ENCODE measurements at regions not wholly inside any gene's neighbourhood (a gene's known extent, or its start where the extent isn't known, plus 50 kb on each side); places are given as distances from the start of the nearest gene placed in this dataset.
"Not testable (repeated sequence)": the region's sequence is repeated elsewhere in the genome, so short reads cannot be mapped to it uniquely, and the experiment has no call there.

DNA sequence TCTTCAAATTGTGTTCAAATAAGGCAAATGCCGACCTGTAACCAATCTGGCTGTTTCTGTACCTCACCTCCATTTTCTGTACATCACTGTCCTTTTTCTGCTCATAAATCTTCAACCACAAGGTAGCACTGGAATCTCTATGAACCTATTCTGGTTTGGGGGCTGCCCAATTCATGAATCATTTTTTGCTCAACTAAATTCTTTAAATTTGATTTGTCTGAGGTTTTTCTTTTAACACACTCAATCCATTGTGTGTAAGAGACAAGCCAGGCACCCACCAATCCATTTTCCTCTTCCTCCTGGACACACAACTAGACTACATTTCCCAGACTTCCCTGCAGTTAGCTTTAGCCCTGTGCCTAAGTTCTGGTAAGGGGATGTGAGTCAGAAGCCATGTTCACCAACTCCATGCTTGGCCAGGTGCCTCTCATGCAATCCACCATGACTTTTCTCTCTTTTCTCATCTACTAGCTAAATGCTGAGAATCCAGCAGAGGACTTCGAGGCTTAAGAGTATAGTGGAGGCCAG is 193.2 kb upstream of the KLF3 start:
- Histone ChIP-seq H3K4me1 (ENCODE audit: low read depth, poor library complexity, severe bottlenecking) (no peaks in the 10 kb centered on the region), H3K4me3 (IDR thresholded peaks at IDR 0.05; ENCODE audit: insufficient read depth, low read depth, low read length) (no peak overlapping the region), H3K27ac (no peak overlapping the region), H2AFZ (ENCODE audit: low read depth) (no peak overlapping the region), H3K36me3 (ENCODE audit: insufficient read depth) (no peaks in the 10 kb centered on the region), H3K27me3 (ENCODE audit: insufficient read depth, low read depth) (no peaks in the 10 kb centered on the region), H3K9ac (no peak overlapping the region), H3K4me2 (no peak overlapping the region), H3K79me2 (ENCODE audit: insufficient read depth, low read depth) (no peaks in the 10 kb centered on the region), H4K20me1 (ENCODE audit: insufficient read depth) (no peaks in the 10 kb centered on the region)
- TF ChIP-seq CTCF (conservative IDR thresholded peaks at IDR 0.05; ENCODE audit: low read depth, low read length): no peak

DNA sequence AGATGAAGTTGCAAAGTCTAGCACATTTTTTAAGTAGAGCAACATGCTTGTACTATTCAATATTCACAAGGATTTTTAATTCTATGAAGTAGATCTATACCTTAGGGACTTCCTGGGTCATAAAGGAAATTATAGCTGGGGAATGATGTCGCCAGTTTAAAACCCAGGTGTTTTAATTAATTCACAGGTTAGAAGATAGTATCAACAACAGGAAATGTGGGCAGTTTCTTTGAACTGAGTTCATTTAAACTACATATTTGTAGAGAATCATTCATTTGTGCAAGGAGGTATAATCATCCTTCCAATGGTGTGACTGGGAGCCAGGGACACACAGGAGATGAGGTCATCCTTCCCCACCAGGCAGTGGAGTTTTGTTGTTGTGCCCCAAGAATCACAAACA is 181.3 kb upstream of the KLF3 start:
- H3K36me3 ChIP-seq (ENCODE audit: insufficient read depth): no peaks in the 10 kb centered on the region
- no peak overlapping the region for H3K27ac ChIP-seq
- no peaks in the 10 kb centered on the region for H3K79me2 ChIP-seq (ENCODE audit: insufficient read depth, low read depth)
- H3K4me1 ChIP-seq (ENCODE audit: low read depth, poor library complexity, severe bottlenecking): no peaks in the 10 kb centered on the region
- no peak overlapping the region for H3K4me2 ChIP-seq
- TF ChIP-seq CTCF (conservative IDR thresholded peaks at IDR 0.05; ENCODE audit: low read depth, low read length): no peak
- no peak overlapping the region for H3K9ac ChIP-seq
- no peaks in the 10 kb centered on the region for H3K27me3 ChIP-seq (ENCODE audit: insufficient read depth, low read depth)
- no peak overlapping the region for H3K4me3 ChIP-seq (IDR thresholded peaks at IDR 0.05; ENCODE audit: insufficient read depth, low read depth, low read length)
- H2AFZ ChIP-seq (ENCODE audit: low read depth): no peak overlapping the region
- H4K20me1 ChIP-seq (ENCODE audit: insufficient read depth): no peaks in the 10 kb centered on the region

- not testable (repeated sequence) for H3K4me3 ChIP-seq (IDR thresholded peaks at IDR 0.05; ENCODE audit: insufficient read depth, low read depth, low read length); H3K79me2 ChIP-seq (ENCODE audit: insufficient read depth, low read depth); H3K9ac ChIP-seq; H3K27ac ChIP-seq; H3K4me1 ChIP-seq (ENCODE audit: low read depth, poor library complexity, severe bottlenecking); H3K36me3 ChIP-seq (ENCODE audit: insufficient read depth); H4K20me1 ChIP-seq (ENCODE audit: insufficient read depth); H3K27me3 ChIP-seq (ENCODE audit: insufficient read depth, low read depth); H3K4me2 ChIP-seq; H2AFZ ChIP-seq (ENCODE audit: low read depth)
Measured at GRCh38 chr4:38483628-38484027, 180.4 kb upstream of the KLF3 start.

DNA sequence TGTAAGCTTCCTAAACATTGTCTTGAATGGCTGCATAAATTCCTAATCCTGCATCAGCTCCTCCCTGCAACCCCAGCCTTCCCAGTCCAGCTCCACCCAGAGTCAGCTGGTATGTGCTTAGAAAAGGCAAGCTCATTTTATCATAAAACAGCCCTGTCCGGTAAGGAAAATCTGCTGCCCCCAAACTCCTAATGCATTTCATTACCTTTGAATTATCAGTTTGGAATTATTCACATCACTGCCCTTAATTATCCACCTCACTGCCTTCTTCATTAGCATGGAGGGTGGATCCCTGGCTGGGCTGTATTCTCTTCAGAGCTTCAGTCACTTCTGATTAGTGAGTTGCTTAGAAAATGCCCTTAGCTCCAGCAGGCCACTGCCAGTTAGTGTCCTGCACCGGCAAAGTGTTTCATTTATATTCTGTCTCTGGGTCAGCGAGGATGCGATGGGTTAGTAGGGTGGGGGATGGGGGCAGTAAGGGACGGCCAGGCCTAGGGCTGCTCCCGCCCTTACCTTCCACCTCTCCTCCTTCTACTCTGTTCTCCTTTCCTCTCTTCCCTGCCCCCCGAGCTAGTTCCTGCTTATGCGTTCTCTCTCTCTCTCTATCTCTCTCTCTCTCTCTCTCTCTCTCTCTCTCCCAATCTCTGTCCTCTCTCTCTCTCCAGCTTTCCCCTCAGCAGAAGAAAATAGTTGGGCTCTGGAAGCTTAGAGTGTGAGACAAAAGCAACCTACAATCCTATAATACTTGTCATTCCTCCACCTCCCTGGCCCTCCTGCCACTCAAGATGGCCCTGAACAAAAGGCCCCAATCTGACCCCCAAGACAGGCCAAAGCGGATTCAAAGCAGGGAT is 174.8 kb upstream of the KLF3 start:
- Histone ChIP-seq H3K36me3 (ENCODE audit: insufficient read depth) (no peaks in the 10 kb centered on the region), H3K4me1 (ENCODE audit: low read depth, poor library complexity, severe bottlenecking) (no peaks in the 10 kb centered on the region), H3K4me2 (no peak overlapping the region), H2AFZ (ENCODE audit: low read depth) (no peak overlapping the region), H4K20me1 (ENCODE audit: insufficient read depth) (no peaks in the 10 kb centered on the region), H3K27ac (no peak overlapping the region), H3K9ac (no peak overlapping the region), H3K4me3 (IDR thresholded peaks at IDR 0.05; ENCODE audit: insufficient read depth, low read depth, low read length) (no peak overlapping the region), H3K79me2 (ENCODE audit: insufficient read depth, low read depth) (no peaks in the 10 kb centered on the region), H3K27me3 (ENCODE audit: insufficient read depth, low read depth) (no peaks in the 10 kb centered on the region)
- no peak for TF ChIP-seq CTCF (conservative IDR thresholded peaks at IDR 0.05; ENCODE audit: low read depth, low read length)

Data from KMS-11 (cell line).